SW 1271 (cell line): ENCODE measurements at regions not wholly inside any gene's neighbourhood (a gene's known extent, or its start where the extent isn't known, plus 50 kb on each side); places are given as distances from the start of the nearest gene placed in this dataset.
"Not testable (repeated sequence)": the region's sequence is repeated elsewhere in the genome, so short reads cannot be mapped to it uniquely, and the experiment has no call there.

Source experiments
- DNase-seq, 2 experiments: peaks; one replicate each; lab custom pipeline; 2025; lab: John Stamatoyannopoulos, UW

DNA sequence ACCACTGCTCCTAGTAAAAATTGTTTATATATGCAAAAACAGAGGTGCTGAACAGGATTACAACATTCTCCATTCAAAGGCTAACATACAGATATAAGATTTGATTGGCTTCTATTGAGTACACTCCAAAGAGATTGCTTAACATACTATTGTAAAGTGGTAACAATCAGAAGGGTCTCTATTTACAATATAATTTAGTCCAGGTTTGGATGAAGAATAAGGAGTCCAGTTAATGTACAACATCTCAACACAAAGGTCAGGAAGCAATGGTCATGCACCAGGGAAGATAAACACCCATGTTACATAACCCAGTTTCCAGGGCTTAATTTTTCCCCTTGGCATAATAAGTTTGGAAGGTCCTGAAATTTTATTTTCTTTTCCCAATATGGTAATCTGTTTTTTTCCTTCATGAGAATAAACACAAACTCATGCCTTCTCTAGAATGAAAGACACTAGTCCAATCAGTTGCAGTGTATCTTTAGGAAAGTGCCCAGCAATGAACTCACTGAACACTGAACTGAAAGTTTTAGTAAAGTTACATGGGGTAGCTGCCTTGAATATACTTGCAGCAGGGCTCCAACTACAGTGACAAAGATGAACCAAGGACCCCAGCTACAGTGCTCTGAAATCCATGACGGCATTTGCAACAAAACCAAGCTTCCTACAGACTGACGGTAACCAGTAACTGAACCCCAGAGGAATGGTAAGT lies 255.3 kb upstream of the GJE1 start:
- DNase-seq = no peak

DNA sequence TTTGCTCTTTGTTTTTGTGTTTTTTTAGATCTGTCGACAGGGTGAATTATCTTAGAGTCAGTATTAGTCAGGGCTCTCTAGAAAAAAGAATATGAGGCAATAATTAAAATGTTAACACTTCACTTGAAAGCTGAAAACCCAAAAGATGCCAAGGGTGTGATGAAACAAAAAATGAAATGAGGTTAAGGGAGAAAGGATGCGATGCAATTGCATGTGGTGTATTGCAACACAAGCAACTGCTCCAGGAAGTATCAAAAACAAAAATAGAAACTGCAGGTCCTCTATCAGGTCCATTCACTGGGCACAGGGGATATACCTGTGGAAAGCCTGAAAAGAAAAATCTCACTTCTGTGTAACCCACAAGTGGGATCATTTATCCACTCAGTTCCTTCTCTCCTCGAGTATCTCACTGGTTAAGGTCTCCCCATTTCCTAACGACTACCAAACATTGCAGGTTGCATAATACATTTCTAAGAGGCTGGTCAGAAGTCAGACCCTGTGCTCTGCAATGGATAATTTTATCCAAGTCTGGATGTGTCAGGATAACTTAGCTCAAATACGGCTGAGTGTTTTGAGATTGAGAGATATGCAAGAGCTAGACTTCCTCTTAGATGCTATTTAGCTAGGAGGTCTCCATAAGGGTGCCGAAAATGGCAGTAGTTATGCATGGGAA lies 257.7 kb upstream of the GJE1 start:
- no peak for DNase-seq

GRCh38 chr6:141869509-141869908 lies 263.2 kb upstream of the GJE1 start:
- not testable (repeated sequence) for DNase-seq

GRCh38 chr6:141867767-141868166 lies 265.0 kb upstream of the GJE1 start:
- no peak for DNase-seq

GRCh38 chr6:141866731-141867497 lies 265.8 kb upstream of the GJE1 start:
- DNase-seq = no peak

DNA sequence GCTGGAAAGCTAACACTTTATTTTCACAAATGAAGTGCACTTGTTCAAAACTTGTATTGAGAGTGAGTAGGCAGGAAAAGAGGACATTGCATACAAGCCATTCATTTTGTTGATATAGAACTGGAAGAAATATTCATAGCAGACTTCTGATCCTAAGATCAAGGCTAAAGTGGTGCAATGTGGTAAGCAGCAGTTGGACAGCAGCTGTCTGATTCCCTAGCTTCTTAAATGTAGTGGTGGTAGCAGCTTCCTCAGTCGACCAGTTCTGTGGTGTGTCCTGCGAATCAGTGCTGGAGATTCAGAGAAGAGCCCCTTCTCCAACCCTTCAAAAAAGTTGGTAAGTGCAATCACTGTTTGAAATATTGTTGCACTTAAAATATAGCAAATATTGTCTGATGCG lies 281.7 kb upstream of the GJE1 start:
- no peak for DNase-seq

- no peak for DNase-seq
These were observed 284.5 kb upstream of the GJE1 start for GRCh38 chr6:141848029-141848890.

DNA sequence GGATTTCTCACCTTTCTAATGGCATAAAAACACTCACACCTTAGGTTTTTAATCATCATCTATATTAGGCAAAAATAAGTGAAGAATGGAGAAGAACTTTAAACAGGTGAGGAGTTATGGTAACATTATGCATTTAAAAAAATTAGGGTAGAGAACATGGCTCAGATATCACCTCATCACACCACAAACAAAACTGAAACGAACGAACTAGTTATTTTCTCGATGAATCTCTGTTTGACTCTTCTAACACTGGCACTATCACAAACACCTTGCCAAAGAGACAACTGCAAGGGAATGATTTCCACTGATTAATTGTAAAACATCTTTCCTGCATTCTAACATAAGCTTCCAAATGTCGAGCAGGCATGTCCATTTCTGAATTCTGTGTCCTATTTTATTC lies 286.1 kb upstream of the GJE1 start:
- DNase-seq = no peak

DNA sequence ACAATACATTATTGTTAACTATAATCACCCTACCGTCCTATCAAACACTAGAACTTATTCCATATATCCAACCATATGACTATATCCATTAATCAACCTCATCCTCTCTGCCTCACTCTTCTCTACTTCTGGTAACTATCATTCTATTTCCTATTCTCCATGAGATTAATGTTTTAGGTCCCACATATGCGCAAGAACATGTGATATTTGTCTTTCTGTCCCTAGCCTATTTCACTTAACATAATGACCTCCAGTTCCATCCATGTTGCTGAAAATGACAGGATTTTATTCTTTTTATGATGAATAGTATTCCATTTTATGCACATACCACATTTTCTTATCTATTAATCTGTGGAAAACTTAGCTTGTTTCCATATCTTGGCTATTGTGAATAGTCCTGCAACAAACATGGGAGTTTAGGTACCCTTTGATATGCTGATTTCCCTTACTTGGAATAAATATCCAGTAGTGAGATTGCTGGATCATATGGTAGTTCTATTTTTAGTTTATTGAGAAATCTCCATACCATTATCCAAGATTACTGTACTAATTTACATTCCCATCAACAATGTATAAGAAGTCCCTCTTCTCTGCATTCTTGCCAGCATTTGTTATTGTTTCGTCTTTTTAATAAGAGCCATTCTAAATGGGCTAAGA lies 289.4 kb upstream of the GJE1 start:
- DNase-seq = no peak

- DNase-seq = no peak
These were observed 299.6 kb upstream of the GJE1 start for GRCh38 chr6:141833001-141833655.

DNA sequence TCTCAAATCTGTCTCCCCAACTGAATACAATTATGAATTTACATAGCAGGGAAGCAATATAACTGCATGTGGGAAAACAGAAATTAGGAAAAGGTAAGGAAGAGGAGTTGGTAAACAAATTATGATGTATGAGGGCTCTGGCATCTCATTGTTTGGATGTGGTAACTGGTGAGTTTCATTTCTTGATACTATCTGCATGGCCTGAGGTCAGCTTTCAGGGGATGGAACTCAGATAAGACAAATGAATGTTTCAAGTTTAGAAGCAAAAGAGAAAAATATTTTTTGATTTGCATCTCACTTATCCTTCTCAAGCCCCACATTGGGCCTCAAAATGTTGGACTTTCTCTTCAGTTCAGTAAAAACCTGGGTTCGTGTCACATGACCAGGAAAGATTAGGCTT lies 302.2 kb upstream of the GJE1 start:
- DNase-seq = no peak

- DNase-seq = no peak
These were observed 303.0 kb upstream of the GJE1 start for GRCh38 chr6:141829566-141830360.

DNA sequence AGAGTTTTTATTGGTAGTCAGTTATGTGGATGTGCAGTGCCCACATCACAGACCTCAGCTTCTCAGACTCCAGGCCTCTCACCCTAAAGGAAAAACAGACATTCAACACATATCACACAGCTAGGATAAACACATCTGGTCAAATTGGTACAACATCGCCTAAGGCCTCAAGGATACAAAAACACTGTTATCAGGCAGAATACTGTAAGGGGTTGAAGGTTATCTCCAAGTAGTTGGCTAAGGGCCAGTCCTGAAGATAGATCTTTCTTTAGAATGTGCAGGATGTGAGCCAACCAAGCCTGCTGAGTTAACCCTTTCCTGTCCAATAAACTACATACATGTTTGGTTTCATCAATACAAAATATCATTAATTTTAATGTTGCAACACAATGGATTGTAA lies 308.4 kb upstream of the GJE1 start:
- DNase-seq = no peak

DNA sequence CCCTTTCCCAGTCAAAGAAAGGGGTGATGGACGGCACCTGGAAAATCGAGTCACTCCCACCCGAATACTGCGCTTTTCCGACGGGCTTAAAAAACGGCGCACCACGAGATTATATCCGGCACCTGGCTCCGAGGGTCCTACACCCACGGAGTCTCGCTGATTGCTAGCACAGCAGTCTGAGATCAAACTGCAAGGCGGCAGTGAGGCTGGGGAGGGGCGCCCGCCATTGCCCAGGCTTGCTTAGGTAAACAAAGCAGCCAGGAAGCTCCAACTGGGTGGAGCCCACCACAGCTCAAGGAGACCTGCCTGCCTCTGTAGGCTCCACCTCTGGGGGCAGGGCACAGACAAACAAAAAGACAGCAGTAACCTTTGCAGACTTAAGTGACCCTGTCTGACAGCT lies 317.7 kb upstream of the GJE1 start:
- not testable (repeated sequence) for DNase-seq

- DNase-seq = no peak
These were observed 322.8 kb upstream of the GJE1 start for GRCh38 chr6:141809901-141810300.

DNA sequence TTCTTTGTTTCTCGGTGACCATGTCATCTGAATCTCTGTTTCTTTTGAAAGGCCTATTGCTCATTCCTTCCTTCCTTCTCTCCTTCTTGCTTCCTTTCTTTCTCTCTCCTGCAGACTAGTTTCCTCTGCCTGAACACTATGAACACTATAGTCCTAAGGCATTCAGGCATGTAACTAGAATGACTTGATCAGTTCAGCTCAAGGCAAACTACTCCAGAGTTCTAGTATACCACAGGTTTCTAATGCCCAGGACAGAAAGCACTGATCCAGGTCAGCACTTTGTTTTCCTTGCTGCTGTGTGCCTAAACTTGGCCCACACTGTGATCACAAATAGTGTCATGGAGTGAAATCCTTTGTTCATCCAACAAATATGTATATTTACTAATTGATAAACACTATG lies 324.1 kb upstream of the GJE1 start:
- no peak for DNase-seq

GRCh38 chr6:141800973-141801372 lies 331.8 kb upstream of the GJE1 start:
- not testable (repeated sequence) for DNase-seq

DNA sequence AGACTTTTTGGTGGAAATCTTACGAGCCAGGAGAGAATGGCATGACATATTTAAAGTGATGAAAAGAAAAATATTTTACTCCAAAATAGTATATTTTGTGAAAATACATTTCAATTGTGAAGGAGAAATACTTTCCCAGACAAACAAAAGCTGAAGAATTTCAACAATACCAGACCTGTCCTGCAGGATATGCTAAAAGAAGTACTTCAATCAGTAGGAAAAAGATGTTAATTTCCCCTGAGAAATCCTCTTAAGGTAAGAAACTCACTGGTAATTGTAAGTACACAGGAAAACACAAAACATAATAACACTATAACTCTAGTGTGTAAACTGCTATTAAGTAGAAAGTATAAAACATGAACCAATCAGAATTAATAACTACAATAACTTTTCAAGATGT lies 341.8 kb upstream of the GJE1 start:
- no peak for DNase-seq

GRCh38 chr6:141788096-141788495 lies 344.6 kb upstream of the GJE1 start:
- no peak for DNase-seq

- DNase-seq = no peak
These were observed 349.1 kb upstream of the GJE1 start for GRCh38 chr6:141783585-141783984.
